ENCODE measurements at regions not wholly inside any gene's neighbourhood (a gene's known extent, or its start where the extent isn't known, plus 50 kb on each side); places are given as distances from the start of the nearest gene placed in this dataset.

GRCh38 chr5:3858524-3858923, 262.9 kb downstream of the IRX1 start:
- Histone ChIP-seq H3K4me1 (ENCODE audit: insufficient read depth) (no peaks in the 10 kb centered on the region), H3K79me2 (replicated peaks; ENCODE audit: insufficient read depth) (no peaks in the 10 kb centered on the region), H3K9me2 (ENCODE audit: insufficient read depth) (peaks cover 2% of the 10 kb centered on the region; the same call in 1 of the 2 replicates), H3K27ac (ENCODE audit: low read depth) (no peak overlapping the region), H3K27me3 (ENCODE audit: insufficient read depth) (no peaks in the 10 kb centered on the region), H3K36me3 (ENCODE audit: insufficient read depth) (no peaks in the 10 kb centered on the region), H3K4me2 (no peak overlapping the region), H4K20me1 (replicated peaks; ENCODE audit: insufficient read depth) (no peaks in the 10 kb centered on the region), H3K4me3 (no peak overlapping the region), H3F3A (replicated peaks; ENCODE audit: low read depth) (no peaks in the 10 kb centered on the region), H2AFZ (no peak overlapping the region)
- Mint-ChIP-seq H3K36me3 (ENCODE audit: low read depth) (no peaks in the 10 kb centered on the region), H3K27me3 (ENCODE audit: insufficient read depth, low read depth, poor library complexity) (no peaks in the 10 kb centered on the region), H3K4me3 (no peak overlapping the region), H3K27ac (no peak overlapping the region), H3K9me3 (no peaks in the 10 kb centered on the region), H3K4me1 (peaks cover 8% of the 10 kb centered on the region; the same call in 1 of the 3 replicates)
- TF ChIP-seq, protein P1, sequence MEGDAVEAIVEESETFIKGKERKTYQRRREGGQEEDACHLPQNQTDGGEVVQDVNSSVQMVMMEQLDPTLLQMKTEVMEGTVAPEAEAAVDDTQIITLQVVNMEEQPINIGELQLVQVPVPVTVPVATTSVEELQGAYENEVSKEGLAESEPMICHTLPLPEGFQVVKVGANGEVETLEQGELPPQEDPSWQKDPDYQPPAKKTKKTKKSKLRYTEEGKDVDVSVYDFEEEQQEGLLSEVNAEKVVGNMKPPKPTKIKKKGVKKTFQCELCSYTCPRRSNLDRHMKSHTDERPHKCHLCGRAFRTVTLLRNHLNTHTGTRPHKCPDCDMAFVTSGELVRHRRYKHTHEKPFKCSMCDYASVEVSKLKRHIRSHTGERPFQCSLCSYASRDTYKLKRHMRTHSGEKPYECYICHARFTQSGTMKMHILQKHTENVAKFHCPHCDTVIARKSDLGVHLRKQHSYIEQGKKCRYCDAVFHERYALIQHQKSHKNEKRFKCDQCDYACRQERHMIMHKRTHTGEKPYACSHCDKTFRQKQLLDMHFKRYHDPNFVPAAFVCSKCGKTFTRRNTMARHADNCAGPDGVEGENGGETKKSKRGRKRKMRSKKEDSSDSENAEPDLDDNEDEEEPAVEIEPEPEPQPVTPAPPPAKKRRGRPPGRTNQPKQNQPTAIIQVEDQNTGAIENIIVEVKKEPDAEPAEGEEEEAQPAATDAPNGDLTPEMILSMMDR (conservative IDR thresholded peaks at IDR 0.05; ENCODE audit: low read depth in 2 of 2), result peak in 1 of 2 experiments; percentile 39; a peak in 2 of 4 replicates
- no peak for TF ChIP-seq ZNF331 (CRISPR knock-in tag; IDR thresholded peaks at IDR 0.05; ENCODE audit: low read depth)
- DNase-seq (ENCODE audit: low spot score) (no peak), ATAC-seq (no peak)

DNA sequence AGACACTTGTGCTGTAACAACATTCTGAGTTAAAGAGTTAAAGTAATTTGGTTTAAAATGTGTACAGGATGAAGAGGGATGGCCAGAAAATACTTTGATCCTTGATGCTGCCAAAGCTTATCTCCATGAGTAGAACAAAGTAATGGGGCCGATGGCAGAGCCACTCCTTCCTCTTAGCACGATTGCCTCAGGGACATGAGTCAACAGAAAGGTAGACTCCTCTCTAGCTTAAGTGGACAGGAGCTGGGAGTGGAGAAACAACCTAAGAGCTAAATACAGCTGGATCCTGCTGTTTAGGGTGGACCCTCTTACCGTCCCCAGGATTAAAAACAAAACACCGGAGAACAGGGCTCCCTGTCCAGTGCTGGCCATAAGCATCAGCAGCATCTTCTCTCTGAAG, 267.3 kb downstream of the IRX1 start:
- H3K9me2 ChIP-seq (ENCODE audit: insufficient read depth), result peaks cover 13% of the 10 kb centered on the region; the same call in 1 of the 2 replicates
- Mint-ChIP-seq H3K9me3 (no peaks in the 10 kb centered on the region; the same call in 2 of the 3 replicates), H3K4me1 (peaks cover 10% of the 10 kb centered on the region; the same call in 2 of the 3 replicates), H3K36me3 (ENCODE audit: low read depth) (no peaks in the 10 kb centered on the region; the same call in 2 of the 3 replicates), H3K27ac (no peak overlapping the region), H3K27me3 (ENCODE audit: insufficient read depth, low read depth, poor library complexity) (peaks cover 3% of the 10 kb centered on the region), H3K4me3 (no peak overlapping the region)
- H3K4me1 ChIP-seq (ENCODE audit: insufficient read depth), result no peaks in the 10 kb centered on the region; the same call in 1 of the 2 replicates
- no peaks in the 10 kb centered on the region for H3K27me3 ChIP-seq (ENCODE audit: insufficient read depth)
- no peaks in the 10 kb centered on the region for H3K36me3 ChIP-seq (ENCODE audit: insufficient read depth)
- no peak for DNase-seq (ENCODE audit: low spot score)
- H2AFZ ChIP-seq, result no peak overlapping the region
- H3F3A ChIP-seq (replicated peaks; ENCODE audit: low read depth), result no peaks in the 10 kb centered on the region
- no peak overlapping the region for H3K4me3 ChIP-seq
- no peak overlapping the region for H3K27ac ChIP-seq (ENCODE audit: low read depth)
- ATAC-seq, result no peak
- no peak overlapping the region for H3K4me2 ChIP-seq
- H4K20me1 ChIP-seq (replicated peaks; ENCODE audit: insufficient read depth), result no peaks in the 10 kb centered on the region
- H3K79me2 ChIP-seq (replicated peaks; ENCODE audit: insufficient read depth), result no peaks in the 10 kb centered on the region
- TF ChIP-seq EZH2 (IDR thresholded peaks at IDR 0.05; ENCODE audit: low read depth, unreplicated experiment) (no peak), CREB1 (CRISPR knock-in tag; IDR thresholded peaks at IDR 0.05; ENCODE audit: low read depth) (no peak), NANOG (IDR thresholded peaks at IDR 0.05; ENCODE audit: borderline replicate concordance) (no peak), ZNF462 (CRISPR knock-in tag; IDR thresholded peaks at IDR 0.05) (no peak), POLR2AphosphoS5 (IDR thresholded peaks at IDR 0.05; ENCODE audit: low read depth) (no peak)
- TF ChIP-seq, protein P1 (conservative IDR thresholded peaks at IDR 0.05; ENCODE audit: low read depth in 2 of 2), result no peak
- TF ChIP-seq, protein P2, sequence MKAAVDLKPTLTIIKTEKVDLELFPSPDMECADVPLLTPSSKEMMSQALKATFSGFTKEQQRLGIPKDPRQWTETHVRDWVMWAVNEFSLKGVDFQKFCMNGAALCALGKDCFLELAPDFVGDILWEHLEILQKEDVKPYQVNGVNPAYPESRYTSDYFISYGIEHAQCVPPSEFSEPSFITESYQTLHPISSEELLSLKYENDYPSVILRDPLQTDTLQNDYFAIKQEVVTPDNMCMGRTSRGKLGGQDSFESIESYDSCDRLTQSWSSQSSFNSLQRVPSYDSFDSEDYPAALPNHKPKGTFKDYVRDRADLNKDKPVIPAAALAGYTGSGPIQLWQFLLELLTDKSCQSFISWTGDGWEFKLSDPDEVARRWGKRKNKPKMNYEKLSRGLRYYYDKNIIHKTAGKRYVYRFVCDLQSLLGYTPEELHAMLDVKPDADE (IDR thresholded peaks at IDR 0.05), result no peak

Data from GM23338 (cell line).